NB4 (cell line): ENCODE measurements at regions not wholly inside any gene's neighbourhood (a gene's known extent, or its start where the extent isn't known, plus 50 kb on each side); places are given as distances from the start of the nearest gene placed in this dataset.

Source experiments
- POLR2A ChIP-seq: IDR thresholded peaks from 2 replicates; pipeline ENCODE4 v1.6.1; 2011; ENCODE audit warnings: mild to moderate bottlenecking; ENCODE audit not compliant: insufficient read length; ENCODE audit errors: extremely low read depth
- TF ChIP-seq, protein P1 (sequence below): IDR thresholded peaks from one replicate; pipeline ENCODE4 v1.5.1; 2012; ENCODE audit warnings: low read depth, low read length

DNA sequence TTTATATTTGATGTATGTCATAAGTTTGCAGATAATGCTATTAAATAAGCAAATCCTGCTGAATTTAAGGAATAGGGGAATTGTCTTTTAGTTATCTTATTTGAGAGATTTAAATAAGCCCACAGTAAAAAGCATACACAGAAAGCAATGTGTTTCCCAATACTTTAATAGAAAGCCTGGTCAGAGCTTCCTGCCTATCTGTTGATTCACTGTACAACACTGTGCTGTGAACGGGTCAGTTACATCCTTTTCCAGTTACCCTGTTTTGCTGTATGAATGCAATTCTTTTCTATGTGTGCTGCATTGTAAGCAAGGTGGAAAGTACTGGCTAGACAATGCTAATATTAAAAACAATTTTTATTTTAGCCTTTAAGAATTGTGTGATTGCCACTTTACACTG is 81.2 kb downstream of the ANKRD7 start:
- TF ChIP-seq, protein P1, sequence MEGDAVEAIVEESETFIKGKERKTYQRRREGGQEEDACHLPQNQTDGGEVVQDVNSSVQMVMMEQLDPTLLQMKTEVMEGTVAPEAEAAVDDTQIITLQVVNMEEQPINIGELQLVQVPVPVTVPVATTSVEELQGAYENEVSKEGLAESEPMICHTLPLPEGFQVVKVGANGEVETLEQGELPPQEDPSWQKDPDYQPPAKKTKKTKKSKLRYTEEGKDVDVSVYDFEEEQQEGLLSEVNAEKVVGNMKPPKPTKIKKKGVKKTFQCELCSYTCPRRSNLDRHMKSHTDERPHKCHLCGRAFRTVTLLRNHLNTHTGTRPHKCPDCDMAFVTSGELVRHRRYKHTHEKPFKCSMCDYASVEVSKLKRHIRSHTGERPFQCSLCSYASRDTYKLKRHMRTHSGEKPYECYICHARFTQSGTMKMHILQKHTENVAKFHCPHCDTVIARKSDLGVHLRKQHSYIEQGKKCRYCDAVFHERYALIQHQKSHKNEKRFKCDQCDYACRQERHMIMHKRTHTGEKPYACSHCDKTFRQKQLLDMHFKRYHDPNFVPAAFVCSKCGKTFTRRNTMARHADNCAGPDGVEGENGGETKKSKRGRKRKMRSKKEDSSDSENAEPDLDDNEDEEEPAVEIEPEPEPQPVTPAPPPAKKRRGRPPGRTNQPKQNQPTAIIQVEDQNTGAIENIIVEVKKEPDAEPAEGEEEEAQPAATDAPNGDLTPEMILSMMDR: no peak
- TF ChIP-seq POLR2A: peak; percentile 25
